Muscle of leg (tissue), 3 donors: ENCODE measurements at regions not wholly inside any gene's neighbourhood (a gene's known extent, or its start where the extent isn't known, plus 50 kb on each side); places are given as distances from the start of the nearest gene placed in this dataset.
"Not testable (repeated sequence)": the region's sequence is repeated elsewhere in the genome, so short reads cannot be mapped to it uniquely, and the experiment has no call there.

Source experiments
- DNase-seq: peaks from one replicate; pipeline ENCODE4 v3.0.0; 2013
- H3K27ac ChIP-seq: one replicate; pipeline ENCODE4 v1.5.1; 2013; ENCODE audit warnings: mild to moderate bottlenecking, low read length, control low read depth
- H3K27me3 ChIP-seq: one replicate; pipeline ENCODE4 v1.6.1; 2013; ENCODE audit warnings: low read length; ENCODE audit not compliant: control insufficient read depth, insufficient read depth
- H3K36me3 ChIP-seq: one replicate; pipeline ENCODE4 v1.6.1; 2013; ENCODE audit warnings: low read length; ENCODE audit not compliant: control insufficient read depth, insufficient read depth
- H3K4me1 ChIP-seq: one replicate; pipeline ENCODE4 v1.6.1; 2013; ENCODE audit warnings: low read length; ENCODE audit not compliant: control insufficient read depth, insufficient read depth
- H3K4me3 ChIP-seq: one replicate; pipeline ENCODE4 v1.5.1; 2013; ENCODE audit warnings: low read length, control low read depth
- H3K9me3 ChIP-seq: replicated peaks from 2 replicates; pipeline ENCODE4 v1.6.1; 2013; ENCODE audit warnings: low read depth, low read length; ENCODE audit not compliant: control insufficient read depth
- WGBS: methylation state at CpG from one replicate; pipeline ENCODE4 v1.1.5; 2013; ENCODE audit warnings: missing lambda C conversion rate; ENCODE audit not compliant: insufficient coverage; 5-methylcytosine and 5-hydroxymethylcytosine counted together

- DNase-seq = no peak
- Histone ChIP-seq H3K4me3 (no peak overlapping the region), H3K9me3 (no peaks in the 10 kb centered on the region), H3K27ac (no peak overlapping the region), H3K4me1 (no peaks in the 10 kb centered on the region), H3K27me3 (no peaks in the 10 kb centered on the region), H3K36me3 (no peaks in the 10 kb centered on the region)
- WGBS = 79% methylated on average over 2 of the region's 3 CpGs
These were observed 442.4 kb downstream of the CD83 start for GRCh38 chr6:14559746-14560536.

GRCh38 chr6:14561563-14561962, 444.0 kb downstream of the CD83 start:
- not testable (repeated sequence) for H3K27ac ChIP-seq, H3K4me3 ChIP-seq, H3K4me1 ChIP-seq, H3K27me3 ChIP-seq, H3K36me3 ChIP-seq, H3K9me3 ChIP-seq, DNase-seq
- no CpG with 5 or more reads among the region's 3 CpGs for WGBS

GRCh38 chr6:14567842-14568241, 450.3 kb downstream of the CD83 start:
- H3K4me3 ChIP-seq = no peak overlapping the region
- no CpG with 5 or more reads among the region's 1 CpG for WGBS
- H3K27ac ChIP-seq = no peak overlapping the region
- no peak for DNase-seq
- no peaks in the 10 kb centered on the region for H3K36me3 ChIP-seq
- no peaks in the 10 kb centered on the region for H3K9me3 ChIP-seq
- H3K27me3 ChIP-seq = no peaks in the 10 kb centered on the region
- no peaks in the 10 kb centered on the region for H3K4me1 ChIP-seq

GRCh38 chr6:14569394-14569793, 451.8 kb downstream of the CD83 start:
- H3K9me3 ChIP-seq = no peaks in the 10 kb centered on the region
- no peak overlapping the region for H3K27ac ChIP-seq
- no CpG with 5 or more reads among the region's 1 CpG for WGBS
- H3K36me3 ChIP-seq = no peaks in the 10 kb centered on the region
- DNase-seq = no peak
- no peaks in the 10 kb centered on the region for H3K27me3 ChIP-seq
- no peaks in the 10 kb centered on the region for H3K4me1 ChIP-seq
- no peak overlapping the region for H3K4me3 ChIP-seq

GRCh38 chr6:14569874-14570273, 452.3 kb downstream of the CD83 start:
- H3K4me3 ChIP-seq, H3K4me1 ChIP-seq: not testable (repeated sequence)

GRCh38 chr6:14571001-14571400, 453.4 kb downstream of the CD83 start:
- Histone ChIP-seq H3K36me3 (no peaks in the 10 kb centered on the region), H3K27me3 (no peaks in the 10 kb centered on the region), H3K27ac (no peak overlapping the region), H3K9me3 (no peaks in the 10 kb centered on the region), H3K4me3 (no peak overlapping the region), H3K4me1 (no peaks in the 10 kb centered on the region)
- 92% methylated on average over 7 of the region's 8 CpGs for WGBS
- no peak for DNase-seq

More at GRCh38 chr6:14569874-14570273, 452.3 kb downstream of the CD83 start:
- not testable (repeated sequence) for DNase-seq, H3K36me3 ChIP-seq, H3K27ac ChIP-seq, H3K27me3 ChIP-seq, H3K9me3 ChIP-seq
- 84% methylated on average over 4 of the region's 5 CpGs for WGBS

GRCh38 chr6:14571746-14572145, 454.2 kb downstream of the CD83 start:
- WGBS = 84% methylated on average over 7 of the region's 7 CpGs
- DNase-seq = no peak
- Histone ChIP-seq H3K9me3 (no peaks in the 10 kb centered on the region), H3K4me1 (no peaks in the 10 kb centered on the region), H3K4me3 (no peak overlapping the region), H3K36me3 (no peaks in the 10 kb centered on the region), H3K27ac (no peak overlapping the region), H3K27me3 (no peaks in the 10 kb centered on the region)

GRCh38 chr6:14573267-14573666, 455.7 kb downstream of the CD83 start:
- no peaks in the 10 kb centered on the region for H3K4me1 ChIP-seq
- H3K4me3 ChIP-seq = no peak overlapping the region
- H3K36me3 ChIP-seq = no peaks in the 10 kb centered on the region
- no peak overlapping the region for H3K27ac ChIP-seq
- DNase-seq = no peak
- no peaks in the 10 kb centered on the region for H3K27me3 ChIP-seq
- no peaks in the 10 kb centered on the region for H3K9me3 ChIP-seq
- WGBS = no CpG with 5 or more reads among the region's 3 CpGs

GRCh38 chr6:14573703-14574290, 456.2 kb downstream of the CD83 start:
- Histone ChIP-seq H3K4me3 (no peak overlapping the region), H3K36me3 (no peaks in the 10 kb centered on the region), H3K4me1 (no peaks in the 10 kb centered on the region), H3K27ac (no peak overlapping the region), H3K27me3 (no peaks in the 10 kb centered on the region), H3K9me3 (no peaks in the 10 kb centered on the region)
- no peak for DNase-seq
- WGBS = no CpG with 5 or more reads among the region's 2 CpGs

- no peak for DNase-seq
- Histone ChIP-seq H3K27ac (no peak overlapping the region), H3K4me3 (no peak overlapping the region), H3K4me1 (no peaks in the 10 kb centered on the region), H3K36me3 (no peaks in the 10 kb centered on the region), H3K27me3 (no peaks in the 10 kb centered on the region), H3K9me3 (no peaks in the 10 kb centered on the region)
- whole genome bisulfite sequencing = no CpG with 5 or more reads among the region's 1 CpG
These were observed 458.4 kb downstream of the CD83 start for GRCh38 chr6:14575961-14576360.
